Epithelial cell of esophagus (primary cell): ENCODE measurements at regions not wholly inside any gene's neighbourhood (a gene's known extent, or its start where the extent isn't known, plus 50 kb on each side); places are given as distances from the start of the nearest gene placed in this dataset.
A peak's percentile ranks its signal among the peaks of the same experiment; 100 is the strongest.

Source experiments
- DNase-seq: peaks from one replicate; pipeline ENCODE4 v3.0.0; 2010; ENCODE audit warnings: low read depth
- H3K4me3 ChIP-seq: 2 replicates; pipeline ENCODE4 v1.5.1; 2011; ENCODE audit warnings: mild to moderate bottlenecking, low read length, control low read depth
- TF ChIP-seq, protein P1 (sequence below): IDR thresholded peaks from 2 replicates; pipeline ENCODE4 v1.5.1; 2011; ENCODE audit warnings: low read depth, mild to moderate bottlenecking, low read length, control low read depth, inconsistent platforms; ENCODE audit not compliant: insufficient read depth; ENCODE audit errors: missing control alignments

DNA sequence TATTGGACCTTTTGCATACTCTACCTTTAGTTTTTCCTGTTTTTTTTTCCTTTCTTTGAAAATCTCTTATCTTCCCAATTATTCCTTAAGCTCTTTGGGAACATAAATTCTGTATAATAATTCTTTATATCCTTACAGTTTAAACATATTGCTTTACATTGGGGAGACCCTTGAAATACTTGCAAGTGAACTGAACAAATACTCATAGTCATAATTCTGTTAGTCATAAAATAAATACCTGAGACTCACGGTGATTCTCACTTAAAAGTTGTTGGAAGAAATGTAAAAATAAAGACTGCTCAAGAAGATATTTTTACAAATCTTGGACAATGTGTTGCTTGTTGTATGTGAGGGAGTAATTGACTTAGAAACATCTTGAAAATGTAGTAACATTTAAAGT is 515.2 kb upstream of the POT1 start:
- DNase-seq = no peak
- no peak overlapping the region for H3K4me3 ChIP-seq
- TF ChIP-seq, protein P1, sequence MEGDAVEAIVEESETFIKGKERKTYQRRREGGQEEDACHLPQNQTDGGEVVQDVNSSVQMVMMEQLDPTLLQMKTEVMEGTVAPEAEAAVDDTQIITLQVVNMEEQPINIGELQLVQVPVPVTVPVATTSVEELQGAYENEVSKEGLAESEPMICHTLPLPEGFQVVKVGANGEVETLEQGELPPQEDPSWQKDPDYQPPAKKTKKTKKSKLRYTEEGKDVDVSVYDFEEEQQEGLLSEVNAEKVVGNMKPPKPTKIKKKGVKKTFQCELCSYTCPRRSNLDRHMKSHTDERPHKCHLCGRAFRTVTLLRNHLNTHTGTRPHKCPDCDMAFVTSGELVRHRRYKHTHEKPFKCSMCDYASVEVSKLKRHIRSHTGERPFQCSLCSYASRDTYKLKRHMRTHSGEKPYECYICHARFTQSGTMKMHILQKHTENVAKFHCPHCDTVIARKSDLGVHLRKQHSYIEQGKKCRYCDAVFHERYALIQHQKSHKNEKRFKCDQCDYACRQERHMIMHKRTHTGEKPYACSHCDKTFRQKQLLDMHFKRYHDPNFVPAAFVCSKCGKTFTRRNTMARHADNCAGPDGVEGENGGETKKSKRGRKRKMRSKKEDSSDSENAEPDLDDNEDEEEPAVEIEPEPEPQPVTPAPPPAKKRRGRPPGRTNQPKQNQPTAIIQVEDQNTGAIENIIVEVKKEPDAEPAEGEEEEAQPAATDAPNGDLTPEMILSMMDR = no peak

- TF ChIP-seq, protein P1 = no peak
- H3K4me3 ChIP-seq = no peak overlapping the region
- DNase-seq = peak; percentile 59
Measured at GRCh38 chr7:125436220-125436619, 506.6 kb upstream of the POT1 start.

DNA sequence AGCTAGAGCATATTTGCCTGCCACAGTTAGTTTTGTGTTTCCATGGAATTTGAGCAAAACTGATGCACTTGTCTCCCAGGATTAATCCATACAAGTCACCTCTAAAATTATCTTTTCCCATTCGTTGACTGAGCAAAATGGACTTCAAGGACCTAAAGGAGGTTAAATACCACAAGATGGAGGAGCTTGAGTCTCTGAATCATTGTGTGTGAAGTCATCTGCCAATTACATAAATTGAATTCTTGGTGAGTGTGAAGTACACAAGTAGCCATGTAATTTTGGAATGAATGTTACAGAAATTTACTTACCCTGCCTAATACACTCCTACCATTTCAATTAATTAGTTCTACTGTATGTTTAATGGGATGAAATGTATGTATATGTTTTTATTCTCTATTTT is 501.7 kb upstream of the POT1 start:
- no peak for DNase-seq

GRCh38 chr7:125430013-125430412 is 500.4 kb upstream of the POT1 start:
- TF ChIP-seq, protein P1 = no peak
- no peak overlapping the region for H3K4me3 ChIP-seq

More for the DNA sequence above, 501.7 kb upstream of the POT1 start:
- TF ChIP-seq, protein P1 = no peak
- no peak overlapping the region for H3K4me3 ChIP-seq

DNA sequence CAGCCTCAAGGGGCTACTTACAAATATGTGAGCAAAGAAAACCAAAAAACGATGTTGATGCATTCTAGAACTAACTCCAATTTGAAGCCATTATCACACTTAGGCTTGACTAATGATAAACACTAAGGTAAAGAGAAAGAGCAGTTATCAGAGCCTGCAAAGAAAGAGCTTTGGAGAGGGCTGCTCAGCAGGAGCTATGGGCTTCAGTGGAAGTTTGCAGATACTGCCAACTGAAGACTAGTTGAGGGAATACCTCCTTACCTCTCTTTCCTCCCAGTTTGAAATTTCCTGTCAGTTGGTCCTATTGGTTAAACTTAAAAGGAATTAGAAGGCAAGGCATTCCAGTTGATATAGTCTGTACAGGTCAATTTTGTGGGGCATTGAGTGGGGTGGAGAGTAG is 498.1 kb upstream of the POT1 start:
- TF ChIP-seq, protein P1 = no peak
- DNase-seq = no peak
- H3K4me3 ChIP-seq = no peak overlapping the region

More at GRCh38 chr7:125430013-125430412, 500.4 kb upstream of the POT1 start:
- DNase-seq = no peak

DNA sequence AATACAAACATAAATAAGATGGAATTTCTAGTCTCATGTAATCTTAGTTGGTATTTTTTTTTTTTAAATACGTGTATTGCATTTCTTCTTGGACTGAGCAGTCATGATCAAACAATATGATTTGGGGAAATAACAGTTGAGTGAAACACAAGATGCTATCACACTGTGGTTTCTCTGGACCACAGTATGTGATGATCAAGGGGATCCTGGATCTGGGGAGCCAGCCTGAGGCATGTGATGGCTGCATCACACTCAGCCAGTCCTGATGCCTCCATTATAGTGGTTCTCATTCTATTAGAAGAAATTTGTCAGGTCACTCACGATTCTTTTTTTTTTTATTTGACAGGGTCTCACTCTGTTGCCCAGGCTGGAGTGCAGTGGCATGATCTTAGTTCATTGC is 495.9 kb upstream of the POT1 start:
- no peak overlapping the region for H3K4me3 ChIP-seq
- TF ChIP-seq, protein P1 = no peak
- no peak for DNase-seq

- no peak overlapping the region for H3K4me3 ChIP-seq
- DNase-seq = peak; percentile 88
- TF ChIP-seq, protein P1 = no peak
Measured at GRCh38 chr7:125424721-125425120, 495.1 kb upstream of the POT1 start.
